H1 (cell line): ENCODE measurements at regions not wholly inside any gene's neighbourhood (a gene's known extent, or its start where the extent isn't known, plus 50 kb on each side); places are given as distances from the start of the nearest gene placed in this dataset.

Source experiments
- CTCF ChIA-PET: fragments of 300-600 bp; sonication (Branson Sonifier 250); formaldehyde crosslinking; loops from one replicate; lab custom pipeline; 2021; ENCODE audit not compliant: partially characterized antibody; lab: Charles Lee
- POLR2A ChIA-PET: fragments of 300-600 bp; sonication (Branson Sonifier 250); formaldehyde crosslinking; loops from one replicate; lab custom pipeline; 2021; ENCODE audit warnings: inconsistent platforms; ENCODE audit not compliant: partially characterized antibody; lab: Charles Lee
- DNase-seq, 2 experiments: peaks; one replicate each; pipeline versions ENCODE4 v3.0.0 to v3.0.0-alpha.2; 2010 to 2022; ENCODE audit warnings: low spot score in 2 of 2, low read depth in 1 of 2, mixed read lengths in 1 of 2
- FAIRE-seq: peaks from 2 replicates; lab custom pipeline; 2011; peaks lifted over from hg19 to GRCh38; lab: Jason Lieb, UNC
- H2AFZ ChIP-seq: 2 replicates; pipeline ENCODE4 v1.8.1; 2012; ENCODE audit warnings: low read length, inconsistent platforms
- H2AK5ac ChIP-seq: 2 replicates; pipeline ENCODE4 v1.6.1; 2013; ENCODE audit warnings: low read depth, low read length
- H2BK120ac ChIP-seq: replicated peaks from 2 replicates; pipeline ENCODE3; 2013; ENCODE audit warnings: low read depth, low read length, inconsistent platforms
- H2BK12ac ChIP-seq: 2 replicates; pipeline ENCODE4 v1.6.1; 2013; ENCODE audit warnings: low read depth, low read length
- H2BK15ac ChIP-seq: 2 replicates; pipeline ENCODE4 v1.6.1; 2013; ENCODE audit warnings: low read length
- H2BK20ac ChIP-seq: 2 replicates; pipeline ENCODE4 v1.6.1; 2013; ENCODE audit warnings: low read length
- H2BK5ac ChIP-seq: 2 replicates; pipeline ENCODE4 v1.6.1; 2013; ENCODE audit warnings: low read depth, low read length
- H3K14ac ChIP-seq: 2 replicates; pipeline ENCODE4 v1.6.1; 2013; ENCODE audit warnings: inconsistent platforms; ENCODE audit not compliant: insufficient read length
- H3K18ac ChIP-seq: 2 replicates; pipeline ENCODE4 v1.6.1; 2013; ENCODE audit warnings: low read length; ENCODE audit errors: extremely low read depth
- H3K23ac ChIP-seq: 2 replicates; pipeline ENCODE4 v1.6.1; 2013; ENCODE audit warnings: inconsistent platforms; ENCODE audit not compliant: insufficient read length
- H3K23me2 ChIP-seq: 2 replicates; pipeline ENCODE4 v1.6.1; 2013; ENCODE audit warnings: low read depth, low read length
- H3K27ac ChIP-seq: 2 replicates; pipeline ENCODE4 v1.6.1; 2011; ENCODE audit warnings: low read depth, low read length, inconsistent platforms
- H3K27me3 ChIP-seq, 4 experiments: replicated peaks in 1 of 4; 1 replicate in 1 of 4; 2 replicates in 3 of 4; pipeline versions ENCODE4 v1.6.1 to v1.8.1; 2011 to 2013; ENCODE audit warnings: low read length in 3 of 4, mild to moderate bottlenecking in 3 of 4, inconsistent platforms in 2 of 4, mixed read lengths in 2 of 4, moderate library complexity in 1 of 4; ENCODE audit not compliant: control insufficient read depth in 3 of 4, insufficient read depth in 3 of 4; ENCODE audit errors: extremely low read depth in 1 of 4
- H3K36me3 ChIP-seq, 4 experiments: 2 replicates each; pipeline versions ENCODE4 v1.6.1 to v1.8.1; 2011 to 2013; ENCODE audit warnings: mild to moderate bottlenecking in 4 of 4, low read length in 3 of 4, moderate library complexity in 2 of 4, control low read depth in 1 of 4, inconsistent platforms in 1 of 4; ENCODE audit not compliant: insufficient read depth in 4 of 4, control insufficient read depth in 2 of 4
- H3K4ac ChIP-seq: replicated peaks from 2 replicates; pipeline ENCODE3; 2013; ENCODE audit warnings: low read length, low read depth, mixed read lengths, inconsistent platforms; ENCODE audit not compliant: insufficient read length
- H3K4me1 ChIP-seq, 4 experiments: replicated peaks in 1 of 4; 1 replicate in 1 of 4; 2 replicates in 3 of 4; pipeline versions ENCODE4 v1.6.1 to v1.8.1; 2011 to 2013; ENCODE audit warnings: low read length in 3 of 4, inconsistent platforms in 2 of 4, mixed read lengths in 1 of 4; ENCODE audit not compliant: insufficient read depth in 4 of 4, control insufficient read depth in 3 of 4
- H3K4me2 ChIP-seq, 2 experiments: 2 replicates each; pipeline versions ENCODE4 v1.6.1 to v1.8.1; 2011 to 2013; ENCODE audit warnings: low read depth in 2 of 2, low read length in 2 of 2, control low read depth in 1 of 2, inconsistent platforms in 1 of 2, mild to moderate bottlenecking in 1 of 2; ENCODE audit not compliant: insufficient read depth in 1 of 2
- H3K4me3 ChIP-seq, 4 experiments: fragments of 200-600, 300-600 bp in 1 of 4; sonication (generic), shearing (Covaris generic), sonication (Bioruptor Twin) in 1 of 4; 2 replicates each; pipeline versions ENCODE4 v1.5.1 to v1.8.1; 2011 to 2016; ENCODE audit warnings: low read length in 4 of 4, low read depth in 3 of 4, control low read depth in 2 of 4, inconsistent platforms in 2 of 4, mild to moderate bottlenecking in 2 of 4, mixed read lengths in 1 of 4, moderate library complexity in 1 of 4; ENCODE audit not compliant: insufficient read depth in 2 of 4; ENCODE audit errors: extremely low read depth in 1 of 4
- H3K56ac ChIP-seq: replicated peaks from 2 replicates; pipeline ENCODE3; 2013; ENCODE audit warnings: low read depth, mild to moderate bottlenecking, mixed read lengths, low read length, inconsistent platforms; ENCODE audit not compliant: insufficient read length
- H3K79me1 ChIP-seq: 2 replicates; pipeline ENCODE4 v1.6.1; 2013; ENCODE audit warnings: low read depth, low read length, control low read depth
- H3K79me2 ChIP-seq, 2 experiments: 2 replicates each; pipeline versions ENCODE4 v1.6.1 to v1.8.1; 2012 to 2013; ENCODE audit warnings: low read length in 2 of 2, mild to moderate bottlenecking in 2 of 2, inconsistent platforms in 1 of 2; ENCODE audit not compliant: insufficient read depth in 2 of 2, control insufficient read depth in 1 of 2
- H3K9ac ChIP-seq, 4 experiments: replicated peaks in 1 of 4; 1 replicate in 1 of 4; 2 replicates in 3 of 4; pipeline versions ENCODE4 v1.6.1 to v1.8.1; 2011 to 2013; ENCODE audit warnings: low read depth in 3 of 4, low read length in 3 of 4, control low read depth in 2 of 4, mild to moderate bottlenecking in 2 of 4, moderate library complexity in 2 of 4, inconsistent platforms in 1 of 4; ENCODE audit errors: extremely low read depth in 1 of 4
- H3K9me3 ChIP-seq, 2 experiments: 2 replicates each; pipeline versions ENCODE4 v1.6.1 to v1.8.1; 2012 to 2013; ENCODE audit warnings: mild to moderate bottlenecking in 2 of 2, moderate library complexity in 2 of 2, control low read depth in 1 of 2, inconsistent platforms in 1 of 2, low read depth in 1 of 2, low read length in 1 of 2, mixed read lengths in 1 of 2; ENCODE audit not compliant: insufficient read depth in 2 of 2
- H4K20me1 ChIP-seq, 2 experiments: replicated peaks in 1 of 2; 2 replicates each; pipeline versions ENCODE3 to v1.8.1; 2011 to 2013; ENCODE audit warnings: inconsistent platforms in 2 of 2, low read length in 2 of 2, mild to moderate bottlenecking in 1 of 2; ENCODE audit not compliant: insufficient read depth in 2 of 2, control insufficient read depth in 1 of 2
- H4K5ac ChIP-seq: 2 replicates; pipeline ENCODE4 v1.6.1; 2013; ENCODE audit warnings: low read length, low read depth, mixed read lengths, inconsistent platforms; ENCODE audit not compliant: insufficient read length
- H4K8ac ChIP-seq: 2 replicates; pipeline ENCODE4 v1.8.0; 2013; ENCODE audit warnings: mild to moderate bottlenecking, moderate library complexity, low read length, inconsistent platforms; ENCODE audit not compliant: insufficient read depth; ENCODE audit errors: extremely low read depth
- H4K91ac ChIP-seq: replicated peaks from 2 replicates; pipeline ENCODE3; 2013; ENCODE audit warnings: low read length, mixed read lengths, inconsistent platforms; ENCODE audit not compliant: insufficient read length
- BRCA1 ChIP-seq: IDR thresholded peaks from 2 replicates; pipeline ENCODE4 v1.6.1; 2012; ENCODE audit warnings: low read depth, low read length, improper control_type of control experiment
- POU5F1 ChIP-seq: IDR thresholded peaks from 2 replicates; pipeline ENCODE4 v1.6.1; 2011; ENCODE audit warnings: low read depth, mild to moderate bottlenecking, low read length, moderate library complexity
- SP1 ChIP-seq: IDR thresholded peaks from 2 replicates; pipeline ENCODE4 v1.6.1; 2011; ENCODE audit warnings: low read depth, low read length
- TEAD4 ChIP-seq: IDR thresholded peaks from 2 replicates; pipeline ENCODE4 v1.6.1; 2012; ENCODE audit warnings: low read depth, low read length, inconsistent platforms, mixed read lengths
- WGBS, 2 experiments: shearing (Covaris generic) in 1 of 2; methylation state at CpG; one replicate each; pipeline versions ENCODE4 v1.1.6 to v1.1.7; 2013 to 2015; ENCODE audit warnings: low lambda C conversion rate in 2 of 2, mixed read lengths in 2 of 2, inconsistent platforms in 1 of 2, low coverage in 1 of 2, missing lambda C conversion rate in 1 of 2; ENCODE audit not compliant: insufficient replicate concordance in 2 of 2, insufficient coverage in 1 of 2, insufficient read length in 1 of 2; ENCODE audit errors: extremely low coverage in 1 of 2, missing lambda C conversion rate in 1 of 2; 5-methylcytosine and 5-hydroxymethylcytosine counted together

- CTCF ChIA-PET = no interaction called here
- no peak for FAIRE-seq
- POLR2A ChIA-PET = no interaction called here
- no peak for TF ChIP-seq POU5F1
- no peak for TF ChIP-seq BRCA1
- TF ChIP-seq TEAD4 = no peak
- TF ChIP-seq SP1 = no peak
Measured at GRCh38 chrX:40521868-40522450, 58.8 kb upstream of the ATP6AP2 start.

More at GRCh38 chrX:40521868-40522450, 58.8 kb upstream of the ATP6AP2 start:
- H3K14ac ChIP-seq = no peak overlapping the region
- H3K4ac ChIP-seq = no peak overlapping the region
- no peaks in the 10 kb centered on the region for H3K79me2 ChIP-seq
- H3K4me2 ChIP-seq = no peak overlapping the region
- no peak overlapping the region for H2AFZ ChIP-seq
- H3K4me1 ChIP-seq = no peaks in the 10 kb centered on the region
- H2BK12ac ChIP-seq = no peak overlapping the region
- no peak overlapping the region for H2BK15ac ChIP-seq
- H2BK5ac ChIP-seq = no peak overlapping the region
- no peak overlapping the region for H4K8ac ChIP-seq
- no peak overlapping the region for H3K4me3 ChIP-seq
- DNase-seq = no peak
- H4K5ac ChIP-seq = no peak overlapping the region
- no peak overlapping the region for H2BK120ac ChIP-seq
- no peak overlapping the region for H3K27ac ChIP-seq
- H3K56ac ChIP-seq = no peak overlapping the region
- no peaks in the 10 kb centered on the region for H3K79me1 ChIP-seq
- H3K9me3 ChIP-seq = peaks cover 0 to 3% of the 10 kb centered on the region in 2 experiments; a peak in 1 of 4 replicates
- H3K23me2 ChIP-seq = no peaks in the 10 kb centered on the region
- H3K23ac ChIP-seq = no peak overlapping the region
- no peak overlapping the region for H3K9ac ChIP-seq
- H3K36me3 ChIP-seq = no peaks in the 10 kb centered on the region
- H2AK5ac ChIP-seq = no peak overlapping the region
- 85% methylated on average over 9 of the region's 11 CpGs; no CpG with 5 or more reads in 1 of the 2 experiments for WGBS, 2 experiments
- H3K18ac ChIP-seq = no peak overlapping the region
- no peaks in the 10 kb centered on the region for H3K27me3 ChIP-seq
- H2BK20ac ChIP-seq = no peak overlapping the region
- no peak overlapping the region for H4K91ac ChIP-seq
- no peaks in the 10 kb centered on the region for H4K20me1 ChIP-seq
